RCC 7860 (cell line): ENCODE measurements at regions not wholly inside any gene's neighbourhood (a gene's known extent, or its start where the extent isn't known, plus 50 kb on each side); places are given as distances from the start of the nearest gene placed in this dataset.
A peak's percentile ranks its signal among the peaks of the same experiment; 100 is the strongest.

Source experiments
- DNase-seq: peaks from one replicate; pipeline ENCODE4 v3.0.0-alpha.2; 2015; ENCODE audit warnings: low spot score
- FAIRE-seq: peaks from 2 replicates; lab custom pipeline; 2012; peaks lifted over from hg19 to GRCh38; lab: Jason Lieb, UNC

DNA sequence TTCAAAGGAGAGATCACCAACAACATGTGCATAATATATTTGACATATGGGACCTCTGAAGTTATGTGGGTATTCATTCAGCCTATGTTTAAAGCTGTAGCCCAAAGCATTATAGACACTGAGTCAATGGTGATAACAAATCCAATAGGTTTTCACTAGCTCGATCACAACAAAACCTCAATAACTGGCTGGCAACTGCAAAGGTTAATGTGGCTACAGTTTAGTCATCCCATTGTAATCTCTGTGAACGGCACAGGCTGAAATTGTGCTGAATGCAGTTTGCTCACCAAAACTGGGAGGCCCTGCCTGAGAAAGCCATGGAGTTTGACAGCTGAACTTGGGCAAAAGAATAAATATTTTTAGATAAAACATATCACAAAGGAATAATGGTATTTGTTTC lies 152.4 kb upstream of the ADO start:
- DNase-seq (peak; percentile 69), FAIRE-seq (peak; percentile 84)

GRCh38 chr10:62652564-62652963 lies 152.0 kb upstream of the ADO start:
- no peak for DNase-seq
- FAIRE-seq = no peak

- FAIRE-seq = no peak
- DNase-seq = no peak
Observed at GRCh38 chr10:62653254-62653653, 151.3 kb upstream of the ADO start.

DNA sequence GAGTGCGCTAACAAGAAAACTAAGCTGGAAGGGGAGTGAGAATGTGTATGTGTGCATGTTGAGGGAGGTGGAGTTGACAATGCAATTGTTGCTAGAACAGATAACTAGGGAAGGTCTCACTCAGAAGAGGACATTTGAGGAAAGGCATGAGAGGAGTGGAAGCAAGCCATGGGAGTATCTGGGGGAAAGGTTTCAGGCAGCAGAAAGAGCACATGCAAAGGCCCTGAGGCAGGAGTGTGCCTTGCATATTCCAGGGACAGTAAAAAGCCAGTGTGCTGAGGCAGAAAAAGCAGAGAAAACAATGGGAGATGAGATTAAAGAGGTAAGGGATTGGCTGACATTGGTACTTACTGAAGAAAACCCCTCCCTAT lies 149.6 kb upstream of the ADO start:
- DNase-seq = no peak
- no peak for FAIRE-seq

DNA sequence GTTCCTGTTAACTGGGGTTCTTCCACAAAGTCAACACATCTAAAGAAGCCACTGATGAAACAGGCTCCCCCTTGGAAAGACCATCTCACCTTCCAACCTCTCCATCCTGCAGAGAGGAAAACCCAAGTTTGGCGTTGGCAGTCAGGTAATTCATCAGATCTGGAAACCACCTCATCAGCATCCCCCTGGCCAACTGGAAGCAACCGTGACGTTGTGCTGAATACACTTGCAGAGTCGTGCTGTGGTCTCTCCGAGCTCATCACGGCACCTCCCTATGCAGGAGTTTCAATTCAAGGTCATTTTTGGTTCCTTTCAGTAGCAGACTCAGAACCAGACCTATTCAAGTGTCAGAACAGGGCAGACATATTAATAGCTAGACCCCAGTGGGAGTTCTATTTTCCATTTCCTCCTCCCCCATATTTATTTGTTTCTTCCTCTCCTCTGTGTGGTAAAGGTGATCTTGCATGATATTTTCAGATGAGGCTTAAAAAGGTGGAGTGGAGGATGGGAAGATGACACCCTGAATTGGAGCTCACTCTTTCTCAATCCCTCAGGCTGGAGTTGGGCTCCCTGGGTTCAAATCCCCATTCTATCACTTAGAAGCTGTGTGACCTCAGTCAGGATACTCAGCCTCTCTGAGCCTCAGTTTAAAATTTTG lies 149.1 kb upstream of the ADO start:
- DNase-seq = no peak
- FAIRE-seq = no peak

GRCh38 chr10:62657244-62657835 lies 147.2 kb upstream of the ADO start:
- no peak for DNase-seq
- no peak for FAIRE-seq

DNA sequence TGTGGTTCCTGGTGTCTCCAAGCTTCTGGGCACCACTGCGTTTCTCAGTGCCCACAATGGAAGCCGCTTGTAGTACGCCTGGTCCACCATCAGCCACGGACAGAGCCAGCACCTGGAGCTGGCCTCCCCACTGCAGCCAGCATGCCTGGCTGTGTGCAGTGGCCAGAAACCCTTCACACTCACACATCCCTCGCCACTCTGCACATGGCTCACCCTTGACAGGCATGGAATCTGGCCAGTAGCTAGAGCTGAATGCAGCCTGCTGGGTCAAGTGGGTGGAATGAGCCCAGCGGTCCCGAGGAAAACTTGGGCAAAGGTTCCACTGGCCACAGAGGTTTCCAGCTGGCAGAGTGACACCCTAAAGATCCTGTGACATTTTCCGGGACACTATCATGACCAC lies 146.0 kb upstream of the ADO start:
- FAIRE-seq (no peak), DNase-seq (no peak)

DNA sequence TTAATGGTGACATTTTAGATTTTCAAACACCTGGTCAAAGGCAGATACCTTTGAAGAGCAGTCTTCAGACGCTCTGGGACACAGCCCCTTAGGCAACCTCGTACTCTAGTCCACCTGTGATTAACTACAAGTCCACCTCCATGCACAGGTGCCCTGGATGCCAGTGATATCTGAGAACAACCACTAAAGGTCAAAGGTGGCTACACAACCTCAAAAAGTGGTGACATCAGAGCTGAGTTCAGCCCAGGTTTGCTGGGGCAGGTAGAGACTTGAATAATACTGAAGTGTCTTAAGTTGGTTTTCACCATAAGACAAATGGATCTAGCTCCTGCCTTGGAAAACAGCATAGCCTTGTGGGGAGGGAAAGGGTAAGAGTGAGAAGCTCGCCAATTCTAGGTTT lies 143.4 kb upstream of the ADO start:
- DNase-seq (no peak), FAIRE-seq (no peak)

- no peak for DNase-seq
- no peak for FAIRE-seq
Observed at GRCh38 chr10:62662486-62662885, 142.0 kb upstream of the ADO start.

GRCh38 chr10:62665771-62666170 lies 138.7 kb upstream of the ADO start:
- DNase-seq = no peak

DNA sequence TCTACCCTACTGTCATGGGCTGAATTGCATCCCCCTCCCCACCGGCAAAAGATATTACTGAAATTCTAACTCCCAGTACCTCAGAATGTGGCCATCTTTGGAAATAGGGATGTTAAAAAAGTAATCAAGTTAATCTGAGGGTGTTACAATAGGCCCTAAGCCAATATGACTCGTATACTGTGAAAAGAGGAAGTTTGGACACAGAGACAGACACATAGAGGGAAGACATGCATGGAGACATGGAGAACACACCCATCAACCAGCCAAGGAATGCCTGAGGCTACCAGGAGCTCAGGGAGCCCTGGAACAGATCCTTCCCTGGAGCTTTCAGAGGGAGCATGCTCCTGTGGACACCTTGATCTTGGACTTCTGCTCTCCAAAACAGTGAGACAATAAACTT lies 138.2 kb upstream of the ADO start:
- DNase-seq (no peak), FAIRE-seq (no peak)

More at GRCh38 chr10:62665771-62666170, 138.7 kb upstream of the ADO start:
- no peak for FAIRE-seq

- FAIRE-seq = no peak
- no peak for DNase-seq
Observed at GRCh38 chr10:62669341-62669740, 135.2 kb upstream of the ADO start.

DNA sequence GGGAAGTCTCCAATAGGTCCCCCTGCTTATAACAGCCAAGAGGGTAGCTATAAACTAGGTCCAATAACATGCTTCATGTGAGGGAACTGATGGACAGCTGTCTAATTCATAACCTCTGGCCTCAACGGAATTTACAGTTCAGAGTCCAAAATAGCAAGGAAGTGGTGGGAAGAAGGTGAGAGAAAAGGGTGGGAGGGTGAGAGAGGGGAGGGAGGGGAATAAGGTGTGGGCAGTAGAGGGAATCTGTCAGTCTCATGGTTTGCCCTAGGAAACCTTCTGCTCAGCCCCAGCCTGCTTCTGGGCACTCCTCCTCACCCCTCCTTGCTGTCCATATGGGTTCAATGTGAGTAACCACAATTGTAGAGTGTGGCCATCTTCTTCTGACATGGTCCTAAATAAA lies 133.4 kb upstream of the ADO start:
- FAIRE-seq (no peak), DNase-seq (no peak)

GRCh38 chr10:62681211-62681940 lies 123.1 kb upstream of the ADO start:
- DNase-seq (no peak), FAIRE-seq (no peak)

- FAIRE-seq = no peak
- DNase-seq = no peak
Observed at GRCh38 chr10:62684911-62685310, 119.6 kb upstream of the ADO start.

GRCh38 chr10:62687230-62687748 lies 117.2 kb upstream of the ADO start:
- peak; percentile 40 for DNase-seq
- FAIRE-seq = no peak

DNA sequence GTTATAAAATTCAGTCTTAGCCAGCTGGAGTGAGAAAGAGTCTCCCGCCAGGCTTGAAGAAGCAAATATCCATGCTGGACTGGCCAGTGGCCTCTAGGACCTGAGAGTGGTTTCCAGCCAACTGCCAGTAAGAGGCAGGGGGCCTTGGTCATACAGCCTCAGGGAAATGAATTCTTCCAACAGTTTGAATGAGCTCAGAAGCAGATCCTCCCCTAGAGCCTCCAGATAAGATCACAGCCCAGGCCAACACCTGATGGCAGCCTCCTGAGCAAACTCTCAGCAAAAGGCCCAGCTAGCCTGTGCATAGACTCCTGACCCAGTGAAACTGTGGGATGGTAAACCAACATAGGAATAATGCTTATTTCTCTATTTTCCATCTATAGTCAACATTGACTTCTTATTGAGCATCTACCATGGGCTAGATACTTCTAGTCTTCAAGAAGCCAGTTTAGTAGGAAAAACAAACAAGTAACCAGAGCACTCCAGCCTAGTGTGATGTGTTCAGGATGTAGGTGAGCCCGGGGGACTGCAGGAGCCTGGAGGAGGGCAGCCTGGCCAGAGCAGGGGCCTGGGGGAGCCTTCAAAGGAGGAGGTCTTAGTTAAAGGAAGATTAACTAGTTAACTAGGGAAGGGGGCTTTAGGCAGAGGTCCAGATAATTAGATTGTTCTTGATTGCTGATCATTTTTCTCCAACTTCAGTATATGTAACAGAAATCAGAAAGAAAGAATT lies 115.4 kb upstream of the ADO start:
- no peak for DNase-seq
- no peak for FAIRE-seq

DNA sequence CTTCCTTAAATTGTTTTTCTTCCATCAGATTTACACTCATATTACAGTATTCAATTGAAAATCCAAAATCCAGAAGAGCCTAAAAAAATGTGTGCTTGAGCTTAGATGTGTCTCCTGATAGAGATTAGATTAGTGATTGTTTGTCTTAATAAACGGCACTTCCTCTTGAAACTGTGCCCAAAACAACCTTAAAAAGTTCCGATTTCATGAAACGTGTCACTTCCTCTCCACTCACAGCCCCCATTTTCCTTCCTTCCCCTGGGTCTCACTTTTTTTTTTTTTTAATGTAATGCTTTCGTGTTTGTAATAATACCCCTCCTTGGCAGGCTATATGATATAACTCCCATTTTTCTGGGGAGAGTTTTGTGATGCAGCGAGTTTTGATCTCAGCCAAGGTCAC lies 114.8 kb upstream of the ADO start:
- DNase-seq (no peak), FAIRE-seq (no peak)

- DNase-seq = no peak
- no peak for FAIRE-seq
Observed at GRCh38 chr10:62690703-62691102, 113.8 kb upstream of the ADO start.

DNA sequence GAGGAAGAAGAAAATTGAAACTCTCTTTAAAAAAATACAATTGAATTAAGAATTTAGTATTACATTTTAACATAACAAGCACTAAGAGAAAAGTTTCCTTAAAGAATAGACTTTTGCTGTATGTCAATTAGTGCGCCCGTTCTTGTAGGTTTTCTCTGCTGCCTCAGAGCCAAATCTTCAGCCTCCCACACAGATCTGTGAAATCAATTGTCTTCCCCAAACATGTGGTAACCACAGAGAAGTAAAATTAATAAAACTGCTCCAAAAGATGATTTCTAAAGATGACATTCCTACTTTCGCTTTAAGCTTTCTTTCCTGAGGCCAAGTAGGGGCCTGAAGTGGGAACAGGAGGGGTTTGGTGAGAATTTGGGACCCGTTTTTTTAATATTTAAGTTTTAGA lies 113.2 kb upstream of the ADO start:
- FAIRE-seq (no peak), DNase-seq (no peak)

GRCh38 chr10:62692085-62692484 lies 112.4 kb upstream of the ADO start:
- no peak for FAIRE-seq
- no peak for DNase-seq
